ENCODE measurements at regions not wholly inside any gene's neighbourhood (a gene's known extent, or its start where the extent isn't known, plus 50 kb on each side); places are given as distances from the start of the nearest gene placed in this dataset.
"Not testable (repeated sequence)": the region's sequence is repeated elsewhere in the genome, so short reads cannot be mapped to it uniquely, and the experiment has no call there.

DNA sequence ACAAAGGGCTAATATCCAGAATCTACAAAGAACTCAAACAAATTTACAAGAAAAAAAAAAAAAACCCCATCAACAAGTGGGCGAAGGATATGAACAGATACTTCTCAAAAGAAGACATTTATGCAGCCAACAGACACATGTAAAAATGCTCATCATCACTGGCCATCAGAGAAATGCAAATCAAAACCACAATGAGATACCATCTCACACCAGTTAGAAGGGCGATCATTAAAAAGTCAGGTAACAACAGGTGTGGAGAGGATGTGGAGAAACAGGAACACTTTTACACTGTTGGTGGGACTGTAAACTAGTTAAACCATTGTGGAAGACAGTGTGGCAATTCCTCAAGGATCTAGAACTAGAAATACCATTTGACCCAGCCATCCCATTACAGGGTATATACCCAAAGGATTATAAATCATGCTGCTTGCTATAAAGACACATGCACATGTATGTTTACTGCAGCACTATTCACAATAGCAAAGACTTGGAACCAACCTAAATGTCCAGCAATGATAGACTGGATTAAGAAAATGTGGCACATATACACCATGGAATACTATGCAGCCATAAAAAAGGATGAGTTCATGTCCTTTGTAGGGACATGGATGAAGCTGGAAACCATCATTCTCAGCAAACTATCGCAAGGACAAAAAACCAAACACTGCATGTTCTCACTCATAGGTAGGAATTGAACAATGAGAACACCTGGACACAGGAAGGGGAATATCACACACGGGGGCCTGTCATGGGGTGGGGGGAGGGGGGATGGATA, 222.4 kb upstream of the RUNX1 start:
- not testable (repeated sequence) for DNase-seq

DNA sequence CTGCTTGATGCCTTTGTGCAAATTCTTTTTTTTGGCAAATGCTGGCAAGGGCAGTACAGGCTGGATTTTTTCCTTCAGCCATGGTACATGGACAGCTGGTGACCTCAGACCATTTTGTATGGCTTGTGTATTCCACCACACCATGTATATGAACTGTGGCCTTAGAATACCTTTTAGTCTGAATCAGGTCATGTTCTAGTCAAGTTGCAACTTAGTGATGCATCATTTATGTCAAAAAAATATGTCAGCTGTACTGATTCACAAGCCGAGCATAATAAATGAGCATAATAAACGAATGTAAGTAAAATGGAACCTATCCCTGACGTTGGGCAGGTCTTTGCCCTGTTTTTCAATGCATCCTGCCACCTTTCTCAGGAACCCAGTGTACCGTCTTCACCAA, 219.7 kb upstream of the RUNX1 start:
- DNase-seq: no peak

DNA sequence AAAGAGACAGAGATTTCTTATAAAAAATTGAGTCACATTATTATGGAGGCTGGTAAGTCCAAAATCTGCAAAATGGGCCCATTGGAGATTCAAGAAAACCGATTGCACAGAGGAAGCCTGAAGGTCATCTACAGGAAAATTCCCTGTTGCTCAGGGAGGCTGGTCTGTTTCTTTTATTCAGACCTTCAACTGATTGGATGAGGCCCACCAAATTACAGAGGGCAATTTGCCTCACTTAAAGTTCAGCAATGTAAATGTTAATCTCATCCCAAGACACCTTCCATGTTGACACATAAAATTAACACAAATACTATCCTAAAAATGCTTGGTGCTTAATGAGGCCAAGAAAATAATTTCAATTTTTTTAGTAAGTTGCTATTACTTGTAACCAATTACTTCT, 219.2 kb upstream of the RUNX1 start:
- DNase-seq: no peak

DNA sequence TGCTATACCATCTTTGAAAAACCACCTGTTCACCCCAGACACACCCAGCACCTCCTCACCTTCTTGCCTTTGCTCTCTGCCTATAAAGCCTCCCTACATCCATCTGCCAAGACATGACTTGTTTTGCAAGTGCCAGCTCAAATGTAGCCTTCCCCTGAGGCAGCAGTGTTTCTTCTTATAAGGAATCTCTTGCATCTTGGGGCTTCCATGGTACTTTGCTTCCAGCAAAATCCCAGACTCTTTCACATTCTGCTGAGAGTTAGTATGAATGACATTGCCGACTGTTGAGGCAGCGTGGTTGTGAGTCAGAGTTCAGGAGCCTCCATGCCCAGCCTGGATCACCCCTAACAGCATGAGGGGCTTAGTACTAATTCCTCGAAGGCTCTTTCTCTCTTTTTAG, 217.4 kb upstream of the RUNX1 start:
- DNase-seq: no peak

DNA sequence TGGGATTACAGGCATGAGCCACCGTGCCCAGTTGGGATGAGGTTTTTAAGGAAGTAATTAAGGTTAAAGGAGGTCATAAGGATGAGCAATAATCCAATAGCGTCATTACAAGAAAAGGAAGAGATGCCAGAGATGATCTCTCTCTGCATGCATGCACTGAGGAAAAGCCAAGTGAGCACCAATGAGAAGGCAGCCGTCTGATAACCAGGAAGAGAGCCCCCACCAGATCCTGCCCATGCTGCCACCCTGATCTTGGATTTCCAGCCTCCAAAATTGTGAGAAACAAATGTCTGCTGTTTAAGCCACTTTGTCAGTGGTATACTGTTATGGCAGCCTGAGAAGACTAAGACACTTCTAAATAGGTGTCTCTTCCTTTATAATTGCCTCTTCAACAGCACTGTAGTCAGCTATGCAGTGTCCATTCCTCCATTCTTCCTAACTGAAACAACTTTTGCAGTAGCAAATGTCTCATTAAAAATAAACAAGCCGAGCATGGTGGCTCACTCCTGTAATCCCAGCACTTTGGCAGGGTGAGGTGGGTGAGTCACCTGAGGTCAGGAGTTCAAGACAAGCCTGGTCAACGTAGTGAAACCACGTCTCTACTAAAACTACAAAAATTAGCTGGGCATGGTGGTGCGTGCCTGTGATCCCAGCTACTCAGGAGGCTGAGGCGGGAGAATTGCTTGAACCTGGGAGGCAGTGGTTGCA, 216.2 kb upstream of the RUNX1 start:
- peak; percentile 47 for DNase-seq

DNA sequence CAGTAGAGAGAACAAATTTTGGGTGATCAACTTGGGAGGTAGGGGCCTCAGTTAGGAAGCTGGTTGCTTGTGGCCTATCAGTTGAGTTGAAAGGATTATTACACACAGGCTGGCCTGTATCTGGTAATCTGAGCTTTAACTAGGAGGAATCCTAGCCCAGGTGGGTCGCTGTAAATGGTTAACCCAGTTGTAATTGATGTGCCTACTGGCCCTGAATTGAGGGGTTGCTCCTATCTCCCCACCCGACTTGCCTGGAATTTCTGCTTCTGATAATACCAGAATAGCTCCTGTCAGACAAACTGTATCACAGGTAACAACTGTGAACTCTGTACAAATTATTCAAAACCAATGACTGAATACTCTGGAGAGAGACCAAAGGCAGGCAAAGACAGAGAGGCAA, 210.4 kb upstream of the RUNX1 start:
- no peak for DNase-seq

DNA sequence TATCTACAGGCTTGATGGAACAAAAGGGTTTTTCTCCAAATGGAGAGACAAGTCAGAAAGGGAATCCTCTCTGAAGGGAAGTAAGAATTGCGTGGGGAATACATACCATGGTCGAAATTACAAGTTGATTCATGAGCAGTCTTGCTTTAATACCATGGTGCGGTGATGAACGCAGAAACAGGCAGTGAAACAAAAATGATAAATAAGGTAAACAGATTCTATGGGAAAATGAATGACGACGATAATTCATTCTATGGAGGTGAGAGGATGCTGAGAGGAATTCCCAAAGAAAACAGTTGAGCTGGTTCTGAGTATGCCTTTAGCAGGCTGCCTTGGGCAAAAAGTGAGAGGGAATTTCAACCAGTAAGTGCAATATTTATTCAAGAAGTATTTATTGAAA, 209.4 kb upstream of the RUNX1 start:
- DNase-seq: no peak

DNA sequence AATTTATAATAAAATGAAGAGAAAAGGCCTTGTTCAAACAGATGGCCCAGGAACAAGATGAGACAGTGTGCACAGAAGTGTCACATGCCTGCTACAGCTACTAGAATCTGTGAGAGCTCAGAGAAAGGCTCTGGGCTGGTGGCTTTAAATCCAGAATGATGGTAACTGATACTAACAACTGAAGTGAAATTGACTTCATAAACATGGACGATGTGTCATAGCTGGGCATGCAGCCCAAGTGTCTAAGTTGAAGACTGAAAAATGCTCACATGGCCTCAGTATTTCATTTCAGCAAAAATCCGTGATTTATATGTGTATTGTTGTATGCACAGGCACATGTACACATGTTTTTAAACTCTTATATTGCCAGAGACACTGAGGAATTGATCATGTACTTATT, 208.3 kb upstream of the RUNX1 start:
- peak; percentile 29 for DNase-seq

DNA sequence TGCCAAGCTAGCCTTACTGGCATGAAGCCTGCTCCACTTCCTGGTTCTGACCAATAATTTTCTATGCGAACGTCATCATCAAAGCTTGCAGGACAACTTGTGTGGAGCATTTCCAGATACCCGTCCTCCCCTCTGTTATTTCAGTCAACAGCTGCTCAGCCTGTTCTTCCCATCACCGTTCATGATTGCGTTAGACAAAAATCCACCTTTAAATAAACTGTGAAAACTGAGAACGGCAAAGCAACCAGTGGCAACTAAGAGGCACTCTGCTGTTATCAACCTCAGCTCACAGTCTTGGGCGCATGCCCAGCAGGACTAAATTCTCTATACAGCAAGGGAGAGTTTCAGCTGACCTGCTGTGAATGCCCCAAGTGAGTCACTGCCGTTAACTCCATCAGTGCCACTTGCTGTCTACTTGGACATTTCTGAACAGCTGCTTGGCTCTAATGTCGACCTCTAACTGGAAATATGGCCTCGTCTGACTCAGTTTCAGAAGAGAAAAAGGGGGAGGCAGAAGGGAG, 207.4 kb upstream of the RUNX1 start:
- DNase-seq: peak; percentile 74

DNA sequence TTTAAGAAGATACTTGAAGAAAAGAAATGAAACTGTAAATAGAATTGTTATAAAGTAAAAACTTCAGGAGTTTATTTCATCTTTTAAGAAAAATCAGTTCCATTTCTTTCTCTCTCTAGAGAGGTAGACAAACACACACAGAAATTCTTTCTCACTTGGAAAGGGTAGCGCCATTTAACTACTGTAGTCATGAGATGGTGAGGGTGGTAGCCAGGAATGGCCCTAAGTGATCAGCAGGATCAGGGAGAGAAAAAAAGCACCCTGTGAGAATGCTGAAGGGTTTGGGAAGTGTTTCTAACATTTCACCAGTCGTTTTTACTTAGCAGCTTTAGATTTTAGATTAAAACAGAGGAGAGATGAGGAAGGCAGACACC, 205.7 kb upstream of the RUNX1 start:
- DNase-seq: no peak

DNA sequence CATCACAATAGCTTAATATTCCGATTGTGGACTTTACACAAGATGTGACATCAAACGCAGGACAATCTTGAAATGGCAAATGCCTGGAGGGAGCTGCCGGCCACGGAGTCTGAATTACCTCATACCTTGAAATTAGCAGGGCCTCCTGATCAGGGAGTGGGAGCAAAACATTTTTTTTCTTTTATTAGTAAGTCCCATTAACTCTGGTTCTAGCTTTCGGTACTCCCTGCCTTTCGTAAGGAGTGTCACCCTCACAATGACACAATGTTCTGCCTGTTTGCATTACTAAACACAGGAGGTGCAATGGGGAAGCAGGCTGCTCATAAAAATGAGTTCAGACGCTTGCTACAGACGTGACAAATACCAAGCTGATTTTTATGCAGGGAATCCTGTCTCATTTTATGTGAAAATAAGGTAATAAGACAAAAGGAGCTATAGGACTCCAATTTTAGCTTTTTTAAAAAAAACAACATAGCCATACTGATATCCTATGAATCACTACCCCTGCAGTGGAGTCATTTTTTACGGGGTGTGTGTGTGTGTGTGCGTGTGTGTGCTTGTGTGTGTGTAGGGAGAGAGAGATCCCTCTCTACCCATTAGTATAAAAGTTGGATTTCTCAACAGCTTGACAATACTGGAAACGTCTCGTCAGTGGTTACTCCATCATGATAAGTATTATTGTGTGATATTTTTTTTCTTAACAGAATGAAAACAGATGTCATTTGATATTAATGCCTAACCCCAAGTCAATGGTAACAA, 205.1 kb upstream of the RUNX1 start:
- no peak for DNase-seq

DNA sequence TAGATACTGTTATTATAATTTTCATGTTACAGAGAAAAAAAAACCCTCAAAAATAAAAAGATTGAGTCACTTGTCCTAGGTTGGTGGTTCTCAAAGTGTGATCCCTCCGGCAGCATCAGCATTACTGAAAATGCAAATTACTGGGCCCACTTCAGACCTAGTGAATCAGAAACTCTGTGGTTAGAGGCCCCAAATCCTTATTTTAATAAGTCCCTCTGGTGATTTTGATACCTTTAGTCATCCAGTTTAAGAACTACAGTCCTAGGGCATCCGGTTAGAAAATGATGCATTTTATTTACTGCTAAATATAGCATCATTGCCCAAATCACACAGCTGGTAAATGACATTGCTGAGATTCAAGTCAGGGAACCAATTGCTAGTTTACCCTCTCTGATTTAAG, 203.7 kb upstream of the RUNX1 start:
- no peak for DNase-seq

DNA sequence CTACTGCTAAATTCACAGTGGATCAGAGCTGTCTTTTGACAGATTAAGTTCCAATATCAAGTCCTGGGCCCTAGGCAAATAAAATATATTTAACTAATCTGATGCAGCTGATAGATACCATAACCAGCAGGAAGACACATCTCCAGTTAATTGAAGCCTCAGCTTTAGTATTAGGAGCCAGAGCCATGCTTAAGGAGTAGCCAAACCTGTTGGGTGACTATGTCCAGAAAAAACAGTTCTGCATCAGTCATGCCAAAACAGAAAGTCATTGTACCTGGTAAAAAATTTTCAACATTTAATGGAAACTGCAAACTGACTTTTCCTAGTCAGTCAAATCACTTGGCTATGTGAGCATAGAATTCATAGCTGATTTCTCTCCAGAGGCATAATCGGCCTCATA, 200.5 kb upstream of the RUNX1 start:
- no peak for DNase-seq

DNA sequence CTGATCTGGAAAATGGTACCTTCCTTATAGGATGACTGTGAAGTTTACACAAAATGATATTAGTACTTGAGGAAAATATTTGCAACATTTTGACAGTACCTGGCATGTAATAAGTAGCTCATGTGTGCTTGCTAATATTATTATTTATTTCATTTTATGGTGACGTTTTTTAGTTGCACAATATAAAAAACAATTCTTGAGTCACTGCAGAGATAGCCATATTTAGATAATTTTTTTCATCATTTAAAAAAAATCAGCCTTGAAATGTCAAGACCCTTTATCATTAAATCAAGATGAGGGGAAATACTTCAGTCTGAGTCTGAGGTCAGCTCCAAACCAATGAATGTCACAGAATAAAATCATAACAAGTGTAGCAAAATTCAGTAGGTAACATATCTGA, 196.8 kb upstream of the RUNX1 start:
- DNase-seq: no peak

DNA sequence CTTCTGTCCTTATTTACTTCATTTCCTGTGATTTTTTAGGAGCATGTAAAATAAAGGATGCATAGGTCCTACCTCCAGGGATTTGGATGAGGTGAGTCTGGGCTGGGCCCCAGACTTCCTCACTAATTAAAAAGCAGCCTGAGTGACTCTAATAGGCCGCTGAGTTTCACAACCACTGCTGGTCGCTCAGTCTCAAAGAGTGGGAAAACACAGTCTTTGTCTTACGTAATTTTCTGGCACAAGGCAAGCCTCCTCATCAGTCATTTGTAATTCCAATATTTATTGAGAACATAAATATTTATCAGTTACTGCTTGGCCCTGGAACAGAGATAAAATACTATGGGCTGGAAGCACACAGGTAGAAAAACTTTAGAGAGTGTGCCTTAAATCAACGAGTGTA, 195.4 kb upstream of the RUNX1 start:
- DNase-seq: no peak

DNA sequence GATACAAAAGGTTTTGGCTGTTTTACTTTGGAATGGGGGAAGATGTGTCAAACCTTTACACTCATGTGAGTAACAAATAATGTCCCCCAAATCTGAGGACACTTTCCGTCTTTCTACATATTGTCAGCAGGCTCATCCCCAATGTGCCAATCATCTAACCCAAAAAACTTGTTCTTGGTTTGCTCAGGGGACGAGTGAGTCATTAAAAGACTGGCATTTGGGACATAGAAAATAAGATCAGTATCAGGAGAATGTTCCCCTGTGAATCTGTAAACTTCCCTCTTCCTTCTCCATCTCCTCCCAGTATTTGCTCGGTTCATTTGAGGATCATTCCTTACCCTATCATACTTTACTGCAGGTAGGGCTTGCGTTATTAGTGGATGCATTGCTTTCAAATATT, 194.1 kb upstream of the RUNX1 start:
- no peak for DNase-seq

DNA sequence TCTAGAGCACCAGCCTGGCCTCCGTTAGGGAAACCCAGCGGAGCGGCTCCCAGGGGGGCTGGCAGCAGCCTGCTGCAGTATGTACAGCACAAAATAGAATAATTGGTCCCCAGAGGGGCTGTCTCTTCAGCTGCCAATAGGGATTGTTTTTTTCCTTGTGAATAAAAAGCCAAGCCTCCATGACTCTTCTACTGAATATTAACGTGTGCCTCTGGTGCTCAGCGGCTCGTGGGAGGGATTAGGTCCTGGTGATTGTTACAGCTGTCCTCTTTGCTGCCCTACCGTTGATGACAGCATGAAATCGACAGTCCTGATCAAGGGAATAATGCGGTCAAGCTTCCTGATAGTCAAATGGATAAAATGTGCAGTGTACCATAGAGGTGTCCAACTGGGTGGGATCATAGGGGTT, 190.7 kb upstream of the RUNX1 start:
- DNase-seq: no peak

DNA sequence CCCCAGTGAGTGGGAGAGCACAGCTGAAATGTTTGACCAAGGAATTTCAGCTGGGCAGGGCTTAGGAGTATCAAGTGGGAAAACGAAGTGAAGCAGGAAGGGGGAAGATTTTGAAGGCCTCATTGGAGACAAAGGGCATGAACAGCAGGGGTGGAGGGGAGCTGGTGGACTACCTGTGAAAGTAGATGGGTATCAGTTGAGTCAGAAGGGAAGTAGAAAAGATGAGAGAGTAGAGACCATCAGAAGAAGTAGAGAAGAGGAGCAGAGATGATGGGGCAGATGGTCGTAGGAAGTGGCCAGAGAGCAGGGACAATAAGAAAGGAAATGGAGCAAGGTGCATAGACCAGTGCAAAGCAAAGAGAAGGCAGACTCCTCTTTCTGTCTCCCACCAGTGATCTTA, 189.0 kb upstream of the RUNX1 start:
- no peak for DNase-seq

DNA sequence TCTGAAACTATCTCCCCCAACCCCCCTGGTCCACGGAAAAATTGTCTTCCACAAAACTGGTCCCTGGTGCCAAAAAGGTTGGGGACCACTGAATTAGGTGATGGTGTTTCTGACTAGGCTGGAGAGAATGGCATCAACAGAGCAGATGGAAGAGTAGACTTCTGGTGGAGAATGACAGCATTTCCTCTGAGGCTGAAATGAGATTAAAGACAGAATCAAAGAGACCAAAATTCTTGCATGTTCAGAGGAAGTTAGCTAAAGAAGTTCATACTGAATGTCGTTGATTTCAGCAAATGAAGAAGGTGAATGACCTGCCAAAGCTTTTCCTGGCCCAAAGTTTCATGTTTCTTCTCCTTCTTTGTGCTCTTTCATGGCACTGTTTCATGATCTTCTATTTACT, 188.2 kb upstream of the RUNX1 start:
- DNase-seq: no peak

DNA sequence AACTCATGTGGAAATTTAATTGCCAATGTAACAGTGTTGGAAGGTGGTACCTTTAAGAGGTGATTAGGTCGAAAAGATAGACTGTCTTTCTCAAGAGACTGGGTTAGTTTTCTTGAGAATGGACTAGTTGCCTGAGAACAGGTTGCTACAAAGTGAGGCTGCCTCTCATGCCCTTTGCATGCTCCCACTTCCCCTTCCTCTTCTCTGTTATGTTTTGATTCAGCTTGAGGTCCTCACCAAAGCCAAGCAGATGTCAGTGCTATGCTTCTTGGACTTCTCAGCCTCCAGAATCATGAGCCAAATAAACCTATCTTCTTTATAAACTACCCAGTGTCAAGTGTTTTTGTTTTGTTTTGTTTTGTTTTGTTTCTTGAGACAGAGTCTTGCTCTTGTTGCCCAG, 187.0 kb upstream of the RUNX1 start:
- DNase-seq: no peak

DNA sequence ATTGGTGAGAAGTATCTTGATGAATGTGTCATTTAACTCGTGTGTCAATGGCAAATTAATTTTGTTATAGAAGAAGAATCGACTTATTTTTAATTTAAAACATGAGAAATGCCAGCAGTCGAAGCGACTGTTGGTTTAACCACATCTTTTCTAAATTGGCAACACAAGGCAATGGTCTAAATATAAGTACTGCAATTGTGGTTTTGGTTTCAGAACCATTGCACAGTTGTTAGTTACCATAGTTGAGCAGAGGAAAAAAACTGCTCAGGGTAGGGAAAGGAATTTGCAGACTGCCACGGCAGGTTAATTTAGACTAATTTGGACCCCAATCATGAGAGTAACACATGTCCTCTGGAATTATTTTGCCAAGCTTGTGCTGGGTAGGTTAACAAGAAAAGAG, 185.6 kb upstream of the RUNX1 start:
- DNase-seq: no peak

DNA sequence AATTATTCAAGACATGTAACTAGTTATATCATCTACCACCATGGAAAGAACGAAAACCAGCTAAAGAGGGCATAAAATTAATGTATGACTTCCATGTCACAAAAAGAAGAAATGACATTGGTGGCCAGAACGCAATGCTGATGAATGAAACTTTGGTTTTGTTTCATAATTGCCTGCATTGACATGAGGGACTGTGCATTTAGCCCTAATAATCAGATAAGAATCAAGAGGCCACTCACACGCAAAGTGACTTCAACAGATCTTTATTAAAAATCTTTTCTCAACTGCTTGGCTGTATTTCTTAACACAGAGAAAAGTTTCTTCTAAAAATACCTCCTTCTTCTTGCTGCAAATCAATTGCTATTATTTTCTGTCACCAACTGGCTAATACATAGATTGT, 184.7 kb upstream of the RUNX1 start:
- DNase-seq: no peak

DNA sequence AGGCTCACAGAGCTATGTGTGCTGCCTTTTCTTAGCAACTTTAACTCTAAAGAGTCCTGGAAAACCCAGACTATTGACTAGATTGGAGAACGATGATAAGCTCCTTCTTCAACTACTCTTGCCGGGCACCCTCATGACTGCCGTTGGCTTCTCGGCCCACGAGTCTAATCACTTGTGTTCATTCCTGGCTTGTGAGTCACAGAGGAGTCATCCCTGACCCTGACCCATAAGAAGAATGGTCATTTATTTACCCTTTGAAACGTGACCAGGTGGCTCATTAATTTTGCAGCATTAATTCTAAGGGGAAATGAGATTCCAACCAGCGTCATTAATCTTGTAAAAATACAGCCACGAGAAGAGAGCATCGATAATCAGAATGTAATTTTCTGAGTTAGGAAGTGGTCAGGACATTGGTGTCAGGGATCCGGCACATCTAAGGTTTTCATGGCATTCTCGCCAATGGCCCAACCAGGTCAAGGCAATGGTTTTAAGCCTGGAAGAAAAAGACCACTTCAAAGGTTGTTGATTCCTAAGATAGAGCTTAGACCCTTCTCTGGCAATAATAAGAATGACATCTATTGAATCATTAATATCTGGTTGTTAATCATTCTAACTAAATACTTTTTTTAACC, 183.6 kb upstream of the RUNX1 start:
- peak; percentile 63 for DNase-seq
